ENCODE measurements at regions not wholly inside any gene's neighbourhood (a gene's known extent, or its start where the extent isn't known, plus 50 kb on each side); places are given as distances from the start of the nearest gene placed in this dataset.

DNA sequence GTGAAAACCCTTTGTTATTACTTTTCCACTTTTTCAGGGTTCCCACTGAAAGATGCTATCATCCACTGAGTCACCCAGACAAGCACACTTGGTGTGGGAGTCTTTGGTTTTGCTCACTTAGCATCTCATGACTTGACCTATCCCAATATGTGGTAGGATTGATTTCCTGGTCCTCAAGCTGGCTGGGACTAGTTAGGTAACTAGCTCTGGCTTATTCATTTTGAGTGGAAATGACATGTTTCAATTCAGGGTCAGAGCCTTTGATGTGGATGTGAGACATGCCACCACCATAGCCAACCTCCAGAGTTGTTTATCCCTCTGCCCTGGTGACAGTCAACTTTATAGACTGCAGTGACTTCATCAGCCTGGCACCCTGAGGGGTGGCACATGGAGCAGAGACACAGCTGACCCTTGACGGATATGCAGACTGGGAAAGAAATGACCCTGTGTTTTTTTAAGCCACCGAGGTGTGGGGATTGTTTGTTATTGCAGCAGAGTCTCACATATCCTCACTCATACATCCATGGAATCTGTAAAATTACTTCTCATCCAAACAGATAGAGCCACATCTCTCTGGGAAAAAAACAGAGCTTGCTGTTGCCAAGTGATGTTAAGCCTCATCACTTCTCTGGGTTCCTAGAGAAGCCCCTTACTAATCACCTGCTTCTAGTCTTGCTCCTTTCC is 699.9 kb downstream of the MATN1 start:
- TF ChIP-seq, protein P1, sequence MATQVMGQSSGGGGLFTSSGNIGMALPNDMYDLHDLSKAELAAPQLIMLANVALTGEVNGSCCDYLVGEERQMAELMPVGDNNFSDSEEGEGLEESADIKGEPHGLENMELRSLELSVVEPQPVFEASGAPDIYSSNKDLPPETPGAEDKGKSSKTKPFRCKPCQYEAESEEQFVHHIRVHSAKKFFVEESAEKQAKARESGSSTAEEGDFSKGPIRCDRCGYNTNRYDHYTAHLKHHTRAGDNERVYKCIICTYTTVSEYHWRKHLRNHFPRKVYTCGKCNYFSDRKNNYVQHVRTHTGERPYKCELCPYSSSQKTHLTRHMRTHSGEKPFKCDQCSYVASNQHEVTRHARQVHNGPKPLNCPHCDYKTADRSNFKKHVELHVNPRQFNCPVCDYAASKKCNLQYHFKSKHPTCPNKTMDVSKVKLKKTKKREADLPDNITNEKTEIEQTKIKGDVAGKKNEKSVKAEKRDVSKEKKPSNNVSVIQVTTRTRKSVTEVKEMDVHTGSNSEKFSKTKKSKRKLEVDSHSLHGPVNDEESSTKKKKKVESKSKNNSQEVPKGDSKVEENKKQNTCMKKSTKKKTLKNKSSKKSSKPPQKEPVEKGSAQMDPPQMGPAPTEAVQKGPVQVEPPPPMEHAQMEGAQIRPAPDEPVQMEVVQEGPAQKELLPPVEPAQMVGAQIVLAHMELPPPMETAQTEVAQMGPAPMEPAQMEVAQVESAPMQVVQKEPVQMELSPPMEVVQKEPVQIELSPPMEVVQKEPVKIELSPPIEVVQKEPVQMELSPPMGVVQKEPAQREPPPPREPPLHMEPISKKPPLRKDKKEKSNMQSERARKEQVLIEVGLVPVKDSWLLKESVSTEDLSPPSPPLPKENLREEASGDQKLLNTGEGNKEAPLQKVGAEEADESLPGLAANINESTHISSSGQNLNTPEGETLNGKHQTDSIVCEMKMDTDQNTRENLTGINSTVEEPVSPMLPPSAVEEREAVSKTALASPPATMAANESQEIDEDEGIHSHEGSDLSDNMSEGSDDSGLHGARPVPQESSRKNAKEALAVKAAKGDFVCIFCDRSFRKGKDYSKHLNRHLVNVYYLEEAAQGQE (IDR thresholded peaks at IDR 0.05; ENCODE audit: insufficient read depth in 1 of 2, low read depth in 2 of 2, low read length in 2 of 2): no peak
- TF ChIP-seq POLR2AphosphoS5 (IDR thresholded peaks at IDR 0.05; ENCODE audit: low read depth, low read length) (no peak), TAF1 (IDR thresholded peaks at IDR 0.05; ENCODE audit: borderline replicate concordance, insufficient read depth, low read length) (no peak), SIN3A (IDR thresholded peaks at IDR 0.05; ENCODE audit: borderline replicate concordance, insufficient read depth, low read length) (no peak)

Measured in PFSK-1 (cell line).